ENCODE measurements at regions not wholly inside any gene's neighbourhood (a gene's known extent, or its start where the extent isn't known, plus 50 kb on each side); places are given as distances from the start of the nearest gene placed in this dataset.
"Not testable (repeated sequence)": the region's sequence is repeated elsewhere in the genome, so short reads cannot be mapped to it uniquely, and the experiment has no call there.

GRCh38 chr4:117575850-117576249, 458.4 kb upstream of the NDST3 start:
- no peak for DNase-seq (ENCODE audit: low read depth)
- no peak for TF ChIP-seq POLR2A (IDR thresholded peaks at IDR 0.05; ENCODE audit: extremely low read depth, insufficient read length)
- TF ChIP-seq CTCF (IDR thresholded peaks at IDR 0.05; ENCODE audit: low read depth, low read length): no peak
- TF ChIP-seq MYC (IDR thresholded peaks at IDR 0.05; ENCODE audit: low read depth, low read length): no peak
- TF ChIP-seq, protein P1, sequence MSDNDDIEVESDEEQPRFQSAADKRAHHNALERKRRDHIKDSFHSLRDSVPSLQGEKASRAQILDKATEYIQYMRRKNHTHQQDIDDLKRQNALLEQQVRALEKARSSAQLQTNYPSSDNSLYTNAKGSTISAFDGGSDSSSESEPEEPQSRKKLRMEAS (IDR thresholded peaks at IDR 0.05; ENCODE audit: low read depth, low read length): no peak
- H3K4me3 ChIP-seq (ENCODE audit: low read depth, low read length): no peak overlapping the region

DNA sequence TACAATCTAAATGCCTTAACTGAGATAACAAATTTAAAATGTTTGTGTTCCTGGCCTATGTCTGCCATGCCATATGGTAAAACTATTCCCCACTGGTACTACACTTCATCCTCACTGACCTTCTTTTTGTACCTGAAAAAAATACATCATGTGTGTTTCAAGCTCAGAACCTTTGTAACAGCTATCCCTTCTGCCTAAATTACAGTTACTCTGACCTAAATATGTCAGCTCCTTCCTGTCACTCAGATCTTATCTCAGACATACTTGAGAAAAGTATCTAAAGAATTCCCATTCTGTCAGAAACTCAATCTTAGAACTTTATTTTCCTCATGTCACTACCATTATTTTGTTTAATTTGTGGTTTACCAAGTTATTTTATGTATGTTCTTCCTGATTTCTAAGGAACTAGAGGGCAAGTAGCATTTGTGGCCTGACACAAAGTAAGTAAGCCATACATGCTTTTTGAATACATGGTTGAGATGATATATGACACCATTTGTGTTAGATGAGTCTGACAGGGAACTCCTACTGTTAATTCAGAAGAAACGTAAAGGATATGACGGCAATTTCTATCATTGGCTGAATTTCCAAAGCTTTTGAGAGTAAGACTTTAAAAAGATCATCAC, 456.5 kb upstream of the NDST3 start:
- DNase-seq (ENCODE audit: low read depth): no peak
- no peak overlapping the region for H3K4me3 ChIP-seq (ENCODE audit: low read depth, low read length)
- TF ChIP-seq, protein P1 (IDR thresholded peaks at IDR 0.05; ENCODE audit: low read depth, low read length): no peak
- TF ChIP-seq POLR2A (IDR thresholded peaks at IDR 0.05; ENCODE audit: extremely low read depth, insufficient read length) (no peak), CTCF (IDR thresholded peaks at IDR 0.05; ENCODE audit: low read depth, low read length) (no peak), MYC (IDR thresholded peaks at IDR 0.05; ENCODE audit: low read depth, low read length) (no peak)

DNA sequence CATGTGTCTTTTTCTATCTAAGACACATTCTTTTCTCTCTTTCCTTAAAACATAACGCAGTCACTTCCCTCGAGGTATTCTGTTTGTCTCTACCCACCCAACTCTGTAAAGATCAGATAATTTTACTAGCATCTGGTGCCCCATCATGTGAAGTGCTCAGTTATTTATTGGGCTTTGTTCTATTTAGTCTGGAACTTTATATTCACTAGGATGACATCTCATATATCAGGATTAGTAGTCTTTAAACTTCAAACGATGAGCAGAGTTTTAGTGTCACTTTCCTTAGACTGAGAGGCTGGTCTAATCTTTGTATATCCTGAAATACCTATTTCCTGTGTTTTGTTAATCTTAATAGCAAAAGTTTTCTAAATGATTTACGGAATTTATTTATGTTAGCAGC, 445.5 kb upstream of the NDST3 start:
- TF ChIP-seq, protein P1 (IDR thresholded peaks at IDR 0.05; ENCODE audit: low read depth, low read length): no peak
- no peak for DNase-seq (ENCODE audit: low read depth)
- H3K4me3 ChIP-seq (ENCODE audit: low read depth, low read length): no peak overlapping the region

DNA sequence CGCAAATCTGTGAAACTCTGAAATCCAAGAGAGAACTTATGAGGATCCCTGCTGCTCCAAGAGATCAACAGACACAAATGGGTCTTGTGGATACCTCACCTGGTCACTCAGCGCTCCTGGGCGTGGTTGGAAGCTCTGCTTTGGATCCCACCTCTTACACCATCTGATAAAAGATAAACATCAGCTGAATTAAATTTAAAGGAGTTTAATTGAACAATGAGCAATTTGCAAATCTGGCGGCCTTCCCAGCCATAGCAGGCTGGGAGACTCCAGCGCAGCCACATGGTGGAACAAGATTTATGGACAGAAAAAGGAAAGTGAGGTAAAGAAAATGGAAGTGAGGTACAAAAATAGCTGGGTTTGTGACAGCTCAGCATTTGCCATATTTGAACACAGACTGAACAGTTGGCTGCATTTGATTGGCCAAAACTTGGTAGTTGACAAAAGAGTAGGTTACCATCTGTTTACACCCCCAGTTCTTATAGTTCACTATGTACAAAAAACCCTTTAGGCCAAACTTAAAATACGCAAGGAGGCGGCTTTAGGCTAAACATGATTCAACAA, 437.3 kb upstream of the NDST3 start:
- no peak overlapping the region for H3K4me3 ChIP-seq (ENCODE audit: low read depth, low read length)
- no peak for TF ChIP-seq MYC (IDR thresholded peaks at IDR 0.05; ENCODE audit: low read depth, low read length)
- TF ChIP-seq, protein P1 (IDR thresholded peaks at IDR 0.05; ENCODE audit: low read depth, low read length): no peak
- no peak for TF ChIP-seq POLR2A (IDR thresholded peaks at IDR 0.05; ENCODE audit: extremely low read depth, insufficient read length)
- no peak for TF ChIP-seq CTCF (IDR thresholded peaks at IDR 0.05; ENCODE audit: low read depth, low read length)
- no peak for DNase-seq (ENCODE audit: low read depth)

DNA sequence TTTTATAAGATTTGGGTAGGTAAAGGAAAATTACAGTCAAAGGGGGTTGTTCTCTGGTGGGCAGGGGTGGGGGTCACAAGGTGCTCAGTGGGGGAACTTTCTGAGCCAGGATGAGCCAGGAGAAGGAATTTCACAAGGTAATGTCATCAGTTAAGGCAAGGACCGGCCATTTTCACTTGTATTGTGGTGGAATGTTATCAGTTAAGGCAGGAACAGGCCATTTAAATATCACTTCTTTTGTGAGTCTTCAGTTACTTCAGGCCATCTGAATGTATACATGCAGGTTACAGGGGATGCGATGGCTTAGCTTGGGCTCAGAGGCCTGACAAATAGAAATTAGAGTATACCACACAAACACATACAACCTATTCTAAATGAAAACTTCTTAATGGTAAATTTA, 434.9 kb upstream of the NDST3 start:
- not testable (repeated sequence) for H3K4me3 ChIP-seq (ENCODE audit: low read depth, low read length); DNase-seq (ENCODE audit: low read depth)

DNA sequence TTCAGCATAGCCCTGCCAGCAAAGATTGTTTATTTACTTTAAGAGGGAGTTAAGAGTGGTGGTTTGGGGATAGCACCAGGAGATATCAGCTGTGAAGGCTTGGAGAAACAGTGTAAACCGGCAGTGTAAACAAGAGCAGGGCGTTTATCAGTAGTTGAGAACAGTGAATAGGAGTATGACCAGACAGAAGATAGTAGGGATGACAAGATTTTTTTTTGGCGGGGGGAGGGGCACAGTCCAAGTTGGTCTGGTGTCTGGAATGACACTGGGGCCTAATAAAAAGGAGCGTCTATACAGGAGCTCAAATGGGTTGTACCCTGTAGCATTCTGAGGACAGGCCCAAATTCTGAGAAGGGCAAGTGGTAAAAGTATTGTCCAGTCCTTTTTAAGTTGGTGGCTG, 433.4 kb upstream of the NDST3 start:
- DNase-seq (ENCODE audit: low read depth): not testable (repeated sequence)

GRCh38 chr4:117610706-117611308, 423.5 kb upstream of the NDST3 start:
- no peak for DNase-seq (ENCODE audit: low read depth)
- H3K4me3 ChIP-seq (ENCODE audit: low read depth, low read length): no peak overlapping the region
- TF ChIP-seq POLR2A (IDR thresholded peaks at IDR 0.05; ENCODE audit: extremely low read depth, insufficient read length): no peak
- TF ChIP-seq MYC (IDR thresholded peaks at IDR 0.05; ENCODE audit: low read depth, low read length): no peak
- TF ChIP-seq, protein P1 (IDR thresholded peaks at IDR 0.05; ENCODE audit: low read depth, low read length): no peak
- no peak for TF ChIP-seq CTCF (IDR thresholded peaks at IDR 0.05; ENCODE audit: low read depth, low read length)

More for the DNA sequence above, 433.4 kb upstream of the NDST3 start:
- H3K4me3 ChIP-seq (ENCODE audit: low read depth, low read length): not testable (repeated sequence)

All from NB4 (cell line).